ENCODE measurements at regions not wholly inside any gene's neighbourhood (a gene's known extent, or its start where the extent isn't known, plus 50 kb on each side); places are given as distances from the start of the nearest gene placed in this dataset.
"Not testable (repeated sequence)": the region's sequence is repeated elsewhere in the genome, so short reads cannot be mapped to it uniquely, and the experiment has no call there.

DNA sequence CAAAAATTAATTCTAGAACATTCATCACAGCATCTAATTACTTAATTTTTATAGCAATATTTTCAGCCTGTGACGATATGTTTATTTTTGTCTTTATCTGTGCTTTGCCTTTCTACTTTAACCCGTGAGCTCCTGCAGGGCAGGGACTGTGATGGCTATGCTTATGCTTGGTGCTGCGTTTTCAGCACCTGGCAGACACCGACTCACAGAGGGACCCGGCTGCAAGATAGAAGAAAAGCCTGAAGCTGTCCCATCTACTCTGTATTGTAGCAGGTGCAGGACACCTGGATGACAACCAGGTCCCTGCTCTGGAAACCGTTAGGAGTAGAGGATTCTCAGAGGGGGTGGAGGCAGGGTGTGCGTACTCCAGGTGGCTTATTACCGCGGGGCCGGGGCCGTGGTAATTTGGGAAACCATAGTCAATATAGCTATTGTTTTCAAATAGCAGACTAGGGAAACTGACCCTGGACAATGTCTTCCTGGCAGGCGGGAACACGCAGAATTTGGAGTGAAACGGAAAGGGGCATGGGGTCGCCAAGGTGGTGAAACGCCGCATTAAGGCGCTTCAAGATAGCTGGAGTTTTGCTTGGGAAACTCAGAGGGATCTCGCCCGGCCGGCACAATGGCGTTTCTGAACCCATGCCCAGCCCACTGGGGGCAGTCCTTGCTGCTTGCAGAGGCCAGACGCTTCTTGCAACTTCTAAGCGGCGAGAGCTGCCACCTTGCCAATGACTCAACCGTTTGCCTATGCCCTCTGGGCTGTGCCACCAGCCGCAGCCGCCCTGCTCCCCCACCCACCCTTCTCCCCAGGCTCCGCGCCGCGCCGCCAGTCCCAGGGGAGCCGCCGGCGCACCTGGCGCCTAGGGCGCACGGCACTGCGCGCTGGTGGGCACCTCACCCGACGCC is 140.1 kb upstream of the PALM2AKAP2 start:
- H3K27me3 ChIP-seq (ENCODE audit: control insufficient read depth, insufficient read depth, low read length) = peaks cover 11% of the 10 kb centered on the region
- H3K27ac ChIP-seq (ENCODE audit: low read depth, low read length) = no peak overlapping the region
- H3K36me3 ChIP-seq (ENCODE audit: control insufficient read depth, insufficient read depth, low read length) = no peaks in the 10 kb centered on the region
- no peak overlapping the region for H3K9ac ChIP-seq (ENCODE audit: low read length)
- peaks cover 2% of the 10 kb centered on the region for H3K4me1 ChIP-seq (ENCODE audit: control insufficient read depth, insufficient read depth, low read length)
- H3K4me3 ChIP-seq (ENCODE audit: low read length) = peak overlapping the region; percentile 35

DNA sequence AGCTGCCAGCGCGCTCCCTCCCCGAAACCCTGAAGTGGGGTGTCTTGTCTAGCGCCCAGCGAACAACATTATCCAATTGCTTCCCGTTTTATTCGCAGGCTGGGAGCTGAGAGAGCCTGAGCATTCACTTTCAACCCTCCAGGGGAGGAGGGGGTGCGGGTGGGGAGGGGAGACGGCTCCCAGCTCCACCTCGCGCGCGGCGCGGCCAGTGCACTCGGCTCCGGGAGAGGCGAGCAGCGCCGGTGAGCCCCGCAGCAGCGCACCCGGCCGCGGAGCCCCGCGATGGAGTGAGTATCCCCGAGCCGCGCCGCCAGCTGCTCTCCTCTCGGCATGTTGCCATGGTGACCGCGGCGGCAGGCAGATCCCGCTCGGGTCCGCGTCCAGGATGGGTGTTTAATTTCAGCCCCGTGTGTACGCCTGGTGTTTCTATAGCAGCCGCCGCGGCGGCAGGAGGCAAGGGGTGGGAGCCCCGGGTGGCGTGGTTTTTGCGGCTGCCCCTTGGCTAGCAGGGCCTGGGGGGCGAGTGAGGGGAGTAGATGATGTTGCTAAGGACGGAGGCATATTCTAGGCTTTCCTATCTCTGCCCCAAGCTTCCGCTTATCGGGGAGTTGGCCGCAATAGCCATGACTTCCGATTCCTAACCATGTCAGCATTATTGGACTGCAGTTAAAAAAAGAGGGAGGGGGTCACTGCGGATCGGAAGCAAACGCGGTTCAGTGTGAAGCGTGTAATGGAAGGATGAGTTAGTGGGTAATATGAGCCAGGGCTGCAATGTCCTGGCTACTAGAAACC is 139.2 kb upstream of the PALM2AKAP2 start:
- Histone ChIP-seq H3K36me3 (ENCODE audit: control insufficient read depth, insufficient read depth, low read length) (no peaks in the 10 kb centered on the region), H3K27me3 (ENCODE audit: control insufficient read depth, insufficient read depth, low read length) (peaks cover 11% of the 10 kb centered on the region), H3K27ac (ENCODE audit: low read depth, low read length) (no peak overlapping the region), H3K4me1 (ENCODE audit: control insufficient read depth, insufficient read depth, low read length) (peaks cover 2% of the 10 kb centered on the region), H3K9ac (ENCODE audit: low read length) (no peak overlapping the region), H3K4me3 (ENCODE audit: low read length) (peak overlapping the region; percentile 35)

- Histone ChIP-seq H3K4me3 (ENCODE audit: low read length) (peak overlapping the region; percentile 35), H3K27me3 (ENCODE audit: control insufficient read depth, insufficient read depth, low read length) (peaks cover 11% of the 10 kb centered on the region), H3K36me3 (ENCODE audit: control insufficient read depth, insufficient read depth, low read length) (no peaks in the 10 kb centered on the region), H3K4me1 (ENCODE audit: control insufficient read depth, insufficient read depth, low read length) (peaks cover 2% of the 10 kb centered on the region), H3K27ac (ENCODE audit: low read depth, low read length) (no peak overlapping the region), H3K9ac (ENCODE audit: low read length) (no peak overlapping the region)
Measured at GRCh38 chr9:109641372-109641659, 138.7 kb upstream of the PALM2AKAP2 start.

GRCh38 chr9:109652112-109652511 is 127.9 kb upstream of the PALM2AKAP2 start:
- Histone ChIP-seq H3K36me3 (ENCODE audit: control insufficient read depth, insufficient read depth, low read length) (no peaks in the 10 kb centered on the region), H3K27ac (ENCODE audit: low read depth, low read length) (no peak overlapping the region), H3K4me1 (ENCODE audit: control insufficient read depth, insufficient read depth, low read length) (no peaks in the 10 kb centered on the region), H3K4me3 (ENCODE audit: low read length) (no peak overlapping the region), H3K9ac (ENCODE audit: low read length) (no peak overlapping the region), H3K27me3 (ENCODE audit: control insufficient read depth, insufficient read depth, low read length) (no peaks in the 10 kb centered on the region)

DNA sequence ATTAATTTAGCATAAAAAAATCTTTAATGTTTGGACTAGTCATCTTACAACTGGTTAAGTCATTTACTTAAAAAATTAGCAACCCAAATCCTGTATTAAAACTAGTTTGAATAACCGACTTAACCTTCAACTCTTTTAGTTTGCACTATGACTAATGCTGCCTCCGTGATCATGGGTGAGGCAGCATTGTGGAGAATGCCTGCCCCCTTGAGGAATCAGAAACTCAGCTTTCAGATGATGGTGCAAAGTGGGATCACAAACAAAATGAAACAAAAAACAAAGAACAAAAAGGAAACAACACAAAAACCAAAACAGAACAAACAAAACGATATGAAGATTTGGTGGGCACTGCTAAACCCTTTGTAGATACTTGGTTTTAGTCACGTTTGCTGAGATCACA is 127.0 kb upstream of the PALM2AKAP2 start:
- H3K27me3 ChIP-seq (ENCODE audit: control insufficient read depth, insufficient read depth, low read length) = no peaks in the 10 kb centered on the region
- no peaks in the 10 kb centered on the region for H3K4me1 ChIP-seq (ENCODE audit: control insufficient read depth, insufficient read depth, low read length)
- H3K36me3 ChIP-seq (ENCODE audit: control insufficient read depth, insufficient read depth, low read length) = no peaks in the 10 kb centered on the region
- no peak overlapping the region for H3K9ac ChIP-seq (ENCODE audit: low read length)
- no peak overlapping the region for H3K27ac ChIP-seq (ENCODE audit: low read depth, low read length)
- H3K4me3 ChIP-seq (ENCODE audit: low read length) = no peak overlapping the region

GRCh38 chr9:109653470-109653869 is 126.5 kb upstream of the PALM2AKAP2 start:
- Histone ChIP-seq H3K9ac (ENCODE audit: low read length) (no peak overlapping the region), H3K4me1 (ENCODE audit: control insufficient read depth, insufficient read depth, low read length) (no peaks in the 10 kb centered on the region), H3K36me3 (ENCODE audit: control insufficient read depth, insufficient read depth, low read length) (no peaks in the 10 kb centered on the region), H3K27me3 (ENCODE audit: control insufficient read depth, insufficient read depth, low read length) (no peaks in the 10 kb centered on the region), H3K4me3 (ENCODE audit: low read length) (no peak overlapping the region), H3K27ac (ENCODE audit: low read depth, low read length) (no peak overlapping the region)

- not testable (repeated sequence) for H3K4me3 ChIP-seq (ENCODE audit: low read length); H3K9ac ChIP-seq (ENCODE audit: low read length); H3K4me1 ChIP-seq (ENCODE audit: control insufficient read depth, insufficient read depth, low read length); H3K36me3 ChIP-seq (ENCODE audit: control insufficient read depth, insufficient read depth, low read length); H3K27me3 ChIP-seq (ENCODE audit: control insufficient read depth, insufficient read depth, low read length); H3K27ac ChIP-seq (ENCODE audit: low read depth, low read length)
Measured at GRCh38 chr9:109663978-109664377, 116.0 kb upstream of the PALM2AKAP2 start.

DNA sequence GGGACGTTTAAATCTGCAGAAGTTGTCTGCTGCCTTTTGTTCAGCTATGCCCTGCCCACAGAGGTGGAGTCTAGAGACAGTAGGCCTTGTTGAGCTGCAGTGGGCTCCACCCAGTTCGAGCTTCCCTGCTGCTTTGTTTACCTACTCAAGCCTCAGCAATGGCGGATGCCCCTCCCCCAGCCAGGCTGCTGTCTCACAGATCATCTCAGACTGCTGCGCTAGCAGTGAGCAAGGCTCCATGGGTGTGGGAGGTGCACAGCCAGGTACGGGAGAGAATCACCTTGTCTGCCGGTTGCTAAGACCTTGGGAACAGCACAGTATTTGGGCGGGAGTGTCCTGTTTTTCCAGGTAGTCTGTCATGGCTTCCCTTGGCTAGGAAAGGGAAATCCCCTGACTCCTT is 114.3 kb upstream of the PALM2AKAP2 start:
- H3K4me3 ChIP-seq (ENCODE audit: low read length); H3K9ac ChIP-seq (ENCODE audit: low read length); H3K4me1 ChIP-seq (ENCODE audit: control insufficient read depth, insufficient read depth, low read length); H3K27me3 ChIP-seq (ENCODE audit: control insufficient read depth, insufficient read depth, low read length); H3K27ac ChIP-seq (ENCODE audit: low read depth, low read length); H3K36me3 ChIP-seq (ENCODE audit: control insufficient read depth, insufficient read depth, low read length): not testable (repeated sequence)

DNA sequence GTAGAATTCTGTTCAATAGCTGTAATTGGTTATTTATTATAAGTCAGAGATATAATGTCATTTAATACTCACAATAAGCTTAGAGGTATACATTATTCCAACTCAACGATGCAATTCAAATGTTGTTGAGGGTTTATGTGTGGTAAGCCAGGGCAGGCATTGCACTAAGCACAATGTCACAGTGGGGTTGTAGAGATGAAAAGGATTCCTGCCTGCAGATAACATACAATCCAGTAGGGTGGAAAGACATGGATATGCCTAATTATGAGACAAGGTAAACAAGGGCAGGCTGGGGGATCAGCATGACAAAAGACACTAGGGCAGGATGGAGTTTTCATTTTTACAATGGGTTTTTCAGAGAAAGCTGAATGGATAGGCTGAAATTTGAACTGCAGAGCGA is 98.7 kb upstream of the PALM2AKAP2 start:
- no peak overlapping the region for H3K27ac ChIP-seq (ENCODE audit: low read depth, low read length)
- H3K9ac ChIP-seq (ENCODE audit: low read length) = no peak overlapping the region
- H3K36me3 ChIP-seq (ENCODE audit: control insufficient read depth, insufficient read depth, low read length) = no peaks in the 10 kb centered on the region
- H3K4me1 ChIP-seq (ENCODE audit: control insufficient read depth, insufficient read depth, low read length) = no peaks in the 10 kb centered on the region
- H3K4me3 ChIP-seq (ENCODE audit: low read length) = no peak overlapping the region
- no peaks in the 10 kb centered on the region for H3K27me3 ChIP-seq (ENCODE audit: control insufficient read depth, insufficient read depth, low read length)

GRCh38 chr9:109682227-109682626 is 97.8 kb upstream of the PALM2AKAP2 start:
- Histone ChIP-seq H3K36me3 (ENCODE audit: control insufficient read depth, insufficient read depth, low read length) (no peaks in the 10 kb centered on the region), H3K27me3 (ENCODE audit: control insufficient read depth, insufficient read depth, low read length) (no peaks in the 10 kb centered on the region), H3K9ac (ENCODE audit: low read length) (no peak overlapping the region), H3K27ac (ENCODE audit: low read depth, low read length) (no peak overlapping the region), H3K4me3 (ENCODE audit: low read length) (no peak overlapping the region), H3K4me1 (ENCODE audit: control insufficient read depth, insufficient read depth, low read length) (no peaks in the 10 kb centered on the region)

DNA sequence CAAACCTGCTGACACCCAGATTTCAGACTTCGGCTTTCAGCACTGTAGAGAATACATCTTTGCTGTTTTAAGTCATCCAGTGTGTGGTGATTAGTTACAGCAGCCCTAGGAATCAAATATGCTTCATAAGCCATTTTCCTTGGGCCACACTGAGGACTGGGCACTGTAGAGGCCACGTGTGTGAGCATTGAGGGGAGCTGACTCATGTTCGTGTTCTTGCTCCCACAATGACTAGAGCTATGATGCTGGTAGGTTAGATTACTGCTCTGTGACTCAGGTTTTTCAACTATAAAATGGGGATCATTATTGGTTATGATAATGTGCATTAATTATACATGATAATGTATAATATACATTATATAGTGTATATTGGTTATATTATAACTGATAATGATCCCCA is 96.5 kb upstream of the PALM2AKAP2 start:
- Histone ChIP-seq H3K36me3 (ENCODE audit: control insufficient read depth, insufficient read depth, low read length) (no peaks in the 10 kb centered on the region), H3K27ac (ENCODE audit: low read depth, low read length) (no peak overlapping the region), H3K4me1 (ENCODE audit: control insufficient read depth, insufficient read depth, low read length) (no peaks in the 10 kb centered on the region), H3K9ac (ENCODE audit: low read length) (no peak overlapping the region), H3K4me3 (ENCODE audit: low read length) (no peak overlapping the region), H3K27me3 (ENCODE audit: control insufficient read depth, insufficient read depth, low read length) (no peaks in the 10 kb centered on the region)

- H3K27me3 ChIP-seq (ENCODE audit: control insufficient read depth, insufficient read depth, low read length) = no peaks in the 10 kb centered on the region
- no peak overlapping the region for H3K27ac ChIP-seq (ENCODE audit: low read depth, low read length)
- H3K9ac ChIP-seq (ENCODE audit: low read length) = no peak overlapping the region
- H3K4me1 ChIP-seq (ENCODE audit: control insufficient read depth, insufficient read depth, low read length) = no peaks in the 10 kb centered on the region
- H3K4me3 ChIP-seq (ENCODE audit: low read length) = no peak overlapping the region
- no peaks in the 10 kb centered on the region for H3K36me3 ChIP-seq (ENCODE audit: control insufficient read depth, insufficient read depth, low read length)
Measured at GRCh38 chr9:109689701-109690100, 90.3 kb upstream of the PALM2AKAP2 start.

- no peak overlapping the region for H3K9ac ChIP-seq (ENCODE audit: low read length)
- no peaks in the 10 kb centered on the region for H3K27me3 ChIP-seq (ENCODE audit: control insufficient read depth, insufficient read depth, low read length)
- H3K4me1 ChIP-seq (ENCODE audit: control insufficient read depth, insufficient read depth, low read length) = no peaks in the 10 kb centered on the region
- H3K27ac ChIP-seq (ENCODE audit: low read depth, low read length) = no peak overlapping the region
- H3K36me3 ChIP-seq (ENCODE audit: control insufficient read depth, insufficient read depth, low read length) = no peaks in the 10 kb centered on the region
- H3K4me3 ChIP-seq (ENCODE audit: low read length) = no peak overlapping the region
Measured at GRCh38 chr9:109699019-109699418, 81.0 kb upstream of the PALM2AKAP2 start.

Measured in rectal smooth muscle tissue (tissue), 1 donor.